WI38 (cell line): ENCODE measurements at regions not wholly inside any gene's neighbourhood (a gene's known extent, or its start where the extent isn't known, plus 50 kb on each side); places are given as distances from the start of the nearest gene placed in this dataset.

ENCODE experiments used
- H3K4me3 ChIP-seq: 2 replicates; pipeline ENCODE4 v1.5.1; 2011; ENCODE audit warnings: low read depth, mild to moderate bottlenecking, control low read depth, low read length
- TF ChIP-seq, protein P1 (sequence below): IDR thresholded peaks from 2 replicates; pipeline ENCODE4 v1.5.1; 2012; ENCODE audit warnings: low read depth, mild to moderate bottlenecking, control low read depth, low read length

DNA sequence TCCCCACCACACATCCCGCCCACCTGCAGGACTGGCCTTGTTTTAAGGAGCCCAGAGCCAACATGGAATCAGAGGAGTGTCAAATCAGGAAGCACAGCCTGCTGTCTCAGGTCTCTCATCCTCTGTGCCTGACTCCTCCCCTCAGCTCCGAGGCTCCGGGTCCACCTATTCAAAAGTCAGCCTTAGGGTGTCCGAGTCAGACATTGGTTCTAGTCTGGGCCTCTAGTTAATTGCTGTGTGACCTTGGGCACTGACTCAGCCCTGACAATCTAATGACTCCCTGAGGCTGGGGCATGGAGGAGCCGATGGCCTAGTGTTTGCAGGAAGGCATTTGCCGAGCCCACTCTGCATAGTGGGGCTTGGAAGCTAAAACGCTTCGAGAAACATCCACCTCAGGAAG, 223.1 kb upstream of the PPP2R2D start:
- no peak overlapping the region for H3K4me3 ChIP-seq
- TF ChIP-seq, protein P1, sequence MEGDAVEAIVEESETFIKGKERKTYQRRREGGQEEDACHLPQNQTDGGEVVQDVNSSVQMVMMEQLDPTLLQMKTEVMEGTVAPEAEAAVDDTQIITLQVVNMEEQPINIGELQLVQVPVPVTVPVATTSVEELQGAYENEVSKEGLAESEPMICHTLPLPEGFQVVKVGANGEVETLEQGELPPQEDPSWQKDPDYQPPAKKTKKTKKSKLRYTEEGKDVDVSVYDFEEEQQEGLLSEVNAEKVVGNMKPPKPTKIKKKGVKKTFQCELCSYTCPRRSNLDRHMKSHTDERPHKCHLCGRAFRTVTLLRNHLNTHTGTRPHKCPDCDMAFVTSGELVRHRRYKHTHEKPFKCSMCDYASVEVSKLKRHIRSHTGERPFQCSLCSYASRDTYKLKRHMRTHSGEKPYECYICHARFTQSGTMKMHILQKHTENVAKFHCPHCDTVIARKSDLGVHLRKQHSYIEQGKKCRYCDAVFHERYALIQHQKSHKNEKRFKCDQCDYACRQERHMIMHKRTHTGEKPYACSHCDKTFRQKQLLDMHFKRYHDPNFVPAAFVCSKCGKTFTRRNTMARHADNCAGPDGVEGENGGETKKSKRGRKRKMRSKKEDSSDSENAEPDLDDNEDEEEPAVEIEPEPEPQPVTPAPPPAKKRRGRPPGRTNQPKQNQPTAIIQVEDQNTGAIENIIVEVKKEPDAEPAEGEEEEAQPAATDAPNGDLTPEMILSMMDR, result no peak

- TF ChIP-seq, protein P1, result no peak
- H3K4me3 ChIP-seq, result no peak overlapping the region
These were observed 222.6 kb upstream of the PPP2R2D start for GRCh38 chr10:131678171-131678570.

DNA sequence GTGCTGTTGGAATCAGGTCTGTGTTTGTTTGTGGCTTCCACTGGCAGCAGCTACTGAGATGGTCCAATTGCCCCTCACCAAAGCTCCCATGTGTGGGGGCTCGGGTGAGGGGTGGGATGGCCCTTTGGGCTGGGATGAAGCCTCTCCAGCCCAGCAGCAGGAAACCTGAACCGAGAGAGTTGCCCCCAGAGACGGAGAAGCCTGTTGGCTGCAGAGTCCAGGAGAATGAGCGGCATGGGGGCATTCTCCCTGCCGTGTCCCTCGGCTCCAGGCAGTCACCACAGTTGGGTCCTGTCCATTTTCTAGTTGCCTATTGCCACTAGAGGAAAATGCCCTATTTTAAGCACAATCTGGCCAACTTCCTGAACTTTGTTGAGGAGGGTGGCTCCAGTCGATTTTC, 222.2 kb upstream of the PPP2R2D start:
- H3K4me3 ChIP-seq, result no peak overlapping the region
- TF ChIP-seq, protein P1, result no peak

GRCh38 chr10:131679926-131680325, 220.9 kb upstream of the PPP2R2D start:
- TF ChIP-seq, protein P1, result no peak
- no peak overlapping the region for H3K4me3 ChIP-seq

DNA sequence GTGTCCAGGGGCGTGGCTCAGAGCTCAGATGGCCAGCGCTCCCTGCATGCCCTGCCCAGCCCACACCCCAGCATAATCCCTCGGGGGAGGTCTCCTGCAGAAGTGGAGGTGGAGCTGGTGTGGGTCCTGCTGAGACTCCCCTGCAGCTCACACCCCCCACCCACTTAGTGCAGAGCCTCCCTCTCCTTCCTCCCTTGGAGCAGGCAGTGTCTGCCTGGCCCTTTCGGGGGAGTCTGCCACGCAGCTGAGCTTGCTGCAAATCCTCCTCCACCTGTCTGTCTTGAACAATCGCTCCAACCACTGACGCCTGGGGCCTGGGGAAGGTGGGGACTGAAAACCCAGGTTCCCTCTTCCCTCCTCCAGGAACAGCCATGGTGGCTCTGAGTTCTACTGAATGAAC, 219.7 kb upstream of the PPP2R2D start:
- H3K4me3 ChIP-seq, result no peak overlapping the region
- TF ChIP-seq, protein P1, result no peak

GRCh38 chr10:131681656-131682055, 219.2 kb upstream of the PPP2R2D start:
- no peak overlapping the region for H3K4me3 ChIP-seq
- TF ChIP-seq, protein P1, result no peak

GRCh38 chr10:131682271-131682962, 218.4 kb upstream of the PPP2R2D start:
- TF ChIP-seq, protein P1, result no peak
- H3K4me3 ChIP-seq, result no peak overlapping the region
